ENCODE measurements at regions not wholly inside any gene's neighbourhood (a gene's known extent, or its start where the extent isn't known, plus 50 kb on each side); places are given as distances from the start of the nearest gene placed in this dataset.
"Not testable (repeated sequence)": the region's sequence is repeated elsewhere in the genome, so short reads cannot be mapped to it uniquely, and the experiment has no call there.

- DNase-seq = not testable (repeated sequence)
Observed at GRCh38 chr1:206366131-206366530, 104.1 kb upstream of the IKBKE start.

- DNase-seq = not testable (repeated sequence)
Observed at GRCh38 chr1:206366772-206367171, 103.5 kb upstream of the IKBKE start.

- not testable (repeated sequence) for DNase-seq
Observed at GRCh38 chr1:206367955-206368622, 102.2 kb upstream of the IKBKE start.

- not testable (repeated sequence) for DNase-seq
Observed at GRCh38 chr1:206374725-206375124, 95.6 kb upstream of the IKBKE start.

GRCh38 chr1:206375552-206375951 lies 94.7 kb upstream of the IKBKE start:
- not testable (repeated sequence) for DNase-seq

GRCh38 chr1:206378506-206378905 lies 91.8 kb upstream of the IKBKE start:
- not testable (repeated sequence) for DNase-seq

GRCh38 chr1:206379245-206379644 lies 91.0 kb upstream of the IKBKE start:
- DNase-seq = not testable (repeated sequence)

GRCh38 chr1:206380163-206380790 lies 90.0 kb upstream of the IKBKE start:
- not testable (repeated sequence) for DNase-seq

GRCh38 chr1:206380791-206381610 lies 89.3 kb upstream of the IKBKE start:
- DNase-seq = peak in 1 of 2 experiments; percentile 55

GRCh38 chr1:206384029-206384807 lies 86.1 kb upstream of the IKBKE start:
- peak in 1 of 2 experiments; percentile 13 for DNase-seq

- DNase-seq = not testable (repeated sequence)
Observed at GRCh38 chr1:206384891-206385290, 85.4 kb upstream of the IKBKE start.

- not testable (repeated sequence) for DNase-seq
Observed at GRCh38 chr1:206387631-206388030, 82.6 kb upstream of the IKBKE start.

GRCh38 chr1:206391903-206392302 lies 78.4 kb upstream of the IKBKE start:
- not testable (repeated sequence) for DNase-seq

GRCh38 chr1:206397501-206397900 lies 72.8 kb upstream of the IKBKE start:
- not testable (repeated sequence) for DNase-seq

- not testable (repeated sequence) for DNase-seq
Observed at GRCh38 chr1:206398261-206398660, 72.0 kb upstream of the IKBKE start.

- not testable (repeated sequence) for DNase-seq
Observed at GRCh38 chr1:206403612-206404307, 66.5 kb upstream of the IKBKE start.

GRCh38 chr1:206404309-206405027 lies 65.8 kb upstream of the IKBKE start:
- DNase-seq = not testable (repeated sequence)

- DNase-seq = not testable (repeated sequence)
Observed at GRCh38 chr1:206405282-206405681, 65.0 kb upstream of the IKBKE start.

- DNase-seq = not testable (repeated sequence)
Observed at GRCh38 chr1:206408371-206409288, 61.6 kb upstream of the IKBKE start.

GRCh38 chr1:206411321-206411720 lies 59.0 kb upstream of the IKBKE start:
- no peak for DNase-seq

All from NCI-H2081 (cell line).